Smooth muscle cell (in vitro differentiated cells): ENCODE measurements at regions not wholly inside any gene's neighbourhood (a gene's known extent, or its start where the extent isn't known, plus 50 kb on each side); places are given as distances from the start of the nearest gene placed in this dataset.
"Not testable (repeated sequence)": the region's sequence is repeated elsewhere in the genome, so short reads cannot be mapped to it uniquely, and the experiment has no call there.

Experiments used
- DNase-seq: peaks from one replicate; lab custom pipeline; 2025; ENCODE audit not compliant: unreplicated experiment; lab: John Stamatoyannopoulos, UW
- H2AFZ ChIP-seq: fragments of 200-600 bp; sonication (generic); 2 replicates; pipeline ENCODE4 v1.6.0; 2016; ENCODE audit warnings: antibody characterized with exemption, low read depth, mild to moderate bottlenecking
- H3F3A ChIP-seq: fragments of 200-600 bp; sonication (generic); 2 replicates; pipeline ENCODE4 v1.6.0; 2017; ENCODE audit warnings: antibody characterized with exemption, low read depth
- H3K27ac ChIP-seq: fragments of 200-600 bp; sonication (generic); 2 replicates; pipeline ENCODE4 v1.5.1; 2016; ENCODE audit warnings: low read depth, mild to moderate bottlenecking
- H3K27me3 ChIP-seq: fragments of 200-600 bp; sonication (generic); 2 replicates; pipeline ENCODE4 v1.6.1; 2016; ENCODE audit warnings: low read depth, mild to moderate bottlenecking
- H3K36me3 ChIP-seq: fragments of 200-600 bp; sonication (generic); 2 replicates; pipeline ENCODE4 v1.5.1; 2016; ENCODE audit warnings: low read depth
- H3K4me1 ChIP-seq: fragments of 200-600 bp; sonication (generic); 2 replicates; pipeline ENCODE4 v1.5.1; 2016; ENCODE audit warnings: low read depth
- H3K4me2 ChIP-seq: fragments of 200-600 bp; sonication (generic); 2 replicates; pipeline ENCODE4 v1.6.0; 2016; ENCODE audit warnings: mild to moderate bottlenecking
- H3K4me3 ChIP-seq: fragments of 200-600 bp; sonication (generic); 2 replicates; pipeline ENCODE4 v1.5.1; 2016; ENCODE audit warnings: mild to moderate bottlenecking
- H3K79me2 ChIP-seq: fragments of 200-600 bp; sonication (generic); 2 replicates; pipeline ENCODE4 v1.6.0; 2016; ENCODE audit warnings: low read depth, mild to moderate bottlenecking
- H3K9ac ChIP-seq: fragments of 200-600 bp; sonication (generic); 2 replicates; pipeline ENCODE4 v1.6.0; 2016; ENCODE audit warnings: low read depth
- H3K9me3 ChIP-seq: fragments of 200-600 bp; sonication (generic); replicated peaks from 2 replicates; pipeline ENCODE4 v1.5.1; 2016; ENCODE audit warnings: low read depth
- H4K20me1 ChIP-seq: fragments of 200-600 bp; sonication (generic); 2 replicates; pipeline ENCODE4 v1.6.0; 2016; ENCODE audit warnings: low read depth
- WGBS: methylation state at CpG from one replicate; pipeline ENCODE4 v1.1.7; 2016; ENCODE audit warnings: low lambda C conversion rate; 5-methylcytosine and 5-hydroxymethylcytosine counted together

DNA sequence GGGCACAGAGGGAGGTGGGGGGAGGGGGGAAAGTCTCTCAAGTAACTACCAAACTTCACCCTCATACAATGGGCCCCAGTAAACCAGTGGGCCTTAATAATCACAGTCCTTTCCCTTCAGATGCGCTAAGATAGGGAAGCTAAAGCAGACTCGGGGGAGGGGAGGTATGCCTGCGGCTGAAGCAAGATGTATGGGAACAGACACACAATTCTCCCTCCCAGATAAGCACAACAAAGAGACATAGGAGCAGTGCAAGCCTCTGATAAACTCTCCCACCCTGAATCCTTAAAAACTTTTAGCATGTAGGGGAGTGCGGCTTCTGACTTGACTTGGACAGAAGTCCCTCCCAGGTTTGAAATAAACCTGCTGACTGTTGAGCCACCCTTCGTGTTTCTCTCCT lies 54.7 kb downstream of the PROP1 start:
- not testable (repeated sequence) for H3K4me3 ChIP-seq, H3K4me2 ChIP-seq, H3K9ac ChIP-seq, H3F3A ChIP-seq, H3K79me2 ChIP-seq, H3K4me1 ChIP-seq, H3K9me3 ChIP-seq, H3K27me3 ChIP-seq, H3K27ac ChIP-seq, H4K20me1 ChIP-seq, H3K36me3 ChIP-seq, DNase-seq, H2AFZ ChIP-seq
- 53% methylated on average over 5 of the region's 5 CpGs for WGBS

- H3K4me1 ChIP-seq, H3K9me3 ChIP-seq, H3K27ac ChIP-seq, H4K20me1 ChIP-seq, H3K27me3 ChIP-seq, H3K36me3 ChIP-seq, H3F3A ChIP-seq, H3K9ac ChIP-seq, DNase-seq, H2AFZ ChIP-seq, H3K79me2 ChIP-seq: not testable (repeated sequence)
- H3K4me2 ChIP-seq: peak overlapping the region; percentile 82
- WGBS: 28% methylated on average over 21 of the region's 79 CpGs
- peak overlapping the region; percentile 52 for H3K4me3 ChIP-seq
These were observed 56.5 kb downstream of the PROP1 start for GRCh38 chr5:177939246-177940171.

DNA sequence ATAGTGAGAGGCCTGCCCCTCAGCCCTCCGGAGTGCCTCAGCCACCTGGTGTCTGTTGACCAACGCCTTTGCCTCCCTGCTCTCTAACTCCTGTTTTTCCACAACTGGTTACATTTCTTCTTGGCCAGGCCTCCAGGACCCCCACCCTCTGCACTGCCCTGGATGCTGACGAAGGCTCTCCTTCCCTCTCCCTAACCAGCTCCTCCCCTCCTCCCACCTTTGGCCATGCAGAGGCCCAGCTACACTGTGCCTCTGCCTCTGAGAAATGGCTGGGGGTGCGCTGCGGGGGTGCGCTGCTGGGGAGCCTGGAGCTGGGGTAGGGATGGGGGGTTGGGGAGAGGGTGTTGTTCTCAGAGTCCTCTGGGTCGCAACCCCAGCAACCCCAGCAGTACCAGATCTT lies 57.3 kb downstream of the PROP1 start:
- peak overlapping the region; percentile 52 for H3K4me3 ChIP-seq
- H3K4me2 ChIP-seq: peak overlapping the region; percentile 82
- not testable (repeated sequence) for H3K27ac ChIP-seq, H3F3A ChIP-seq, H4K20me1 ChIP-seq, DNase-seq, H3K27me3 ChIP-seq, H3K79me2 ChIP-seq, H3K4me1 ChIP-seq, H3K36me3 ChIP-seq, H3K9me3 ChIP-seq, H2AFZ ChIP-seq, H3K9ac ChIP-seq
- WGBS: 33% methylated on average over 5 of the region's 7 CpGs

DNA sequence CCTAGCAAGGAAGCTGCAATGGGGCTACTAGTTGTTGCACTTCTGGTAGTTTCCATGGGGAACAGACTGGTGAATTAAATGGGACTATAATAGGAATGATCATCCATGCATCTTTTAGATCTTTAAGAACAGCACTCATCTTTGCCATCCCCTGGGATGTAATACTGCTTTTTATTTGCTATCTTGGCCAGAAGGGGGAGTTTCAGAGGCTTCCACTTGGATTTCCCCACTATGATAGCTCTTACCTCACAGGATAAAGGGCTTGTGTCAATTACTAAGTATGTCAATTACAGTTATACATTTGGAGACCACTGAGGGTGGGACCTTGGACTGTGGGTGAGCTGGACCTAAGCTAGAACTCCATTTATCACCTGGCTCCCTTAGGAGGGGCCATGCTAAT lies 61.8 kb downstream of the PROP1 start:
- H3K27me3 ChIP-seq, DNase-seq, H3F3A ChIP-seq, H3K9me3 ChIP-seq, H3K36me3 ChIP-seq, H3K27ac ChIP-seq, H4K20me1 ChIP-seq, H3K4me3 ChIP-seq, H3K4me2 ChIP-seq, H3K9ac ChIP-seq, H3K4me1 ChIP-seq, H2AFZ ChIP-seq, H3K79me2 ChIP-seq: not testable (repeated sequence)

GRCh38 chr5:177930269-177931022 lies 65.6 kb downstream of the PROP1 start:
- H3K4me3 ChIP-seq, H3K4me2 ChIP-seq, DNase-seq, H3K27me3 ChIP-seq, H3K9me3 ChIP-seq, H4K20me1 ChIP-seq, H3K36me3 ChIP-seq, H3K9ac ChIP-seq, H3F3A ChIP-seq, H3K4me1 ChIP-seq, H3K79me2 ChIP-seq, H2AFZ ChIP-seq, H3K27ac ChIP-seq: not testable (repeated sequence)
- 36% methylated on average over 19 of the region's 19 CpGs for WGBS

DNA sequence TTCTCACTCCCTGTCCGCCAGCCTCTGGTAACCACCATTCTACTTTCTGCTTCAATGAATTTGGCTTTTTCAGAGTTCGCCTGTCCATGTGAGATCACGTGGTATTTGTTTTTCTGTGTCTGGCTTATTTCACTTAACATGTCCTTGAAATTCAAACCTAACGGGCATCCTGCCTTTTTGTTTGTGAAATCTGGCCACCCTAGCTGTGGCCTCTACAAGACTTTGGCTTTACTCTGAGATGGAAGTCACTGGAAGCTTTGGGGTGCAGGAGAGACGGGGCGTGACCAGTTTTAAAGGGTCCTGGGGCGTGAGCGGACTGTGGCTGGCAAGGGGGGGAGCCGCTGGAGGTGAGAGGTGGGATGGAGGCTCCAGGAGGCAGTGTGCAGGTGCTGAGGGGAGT lies 66.4 kb downstream of the PROP1 start:
- H3K9me3 ChIP-seq, H3K9ac ChIP-seq, H3K4me3 ChIP-seq, H3K36me3 ChIP-seq, H3K79me2 ChIP-seq, H2AFZ ChIP-seq, DNase-seq, H4K20me1 ChIP-seq, H3K27ac ChIP-seq, H3K27me3 ChIP-seq, H3F3A ChIP-seq, H3K4me1 ChIP-seq, H3K4me2 ChIP-seq: not testable (repeated sequence)
- 97% methylated on average over 4 of the region's 9 CpGs for WGBS

DNA sequence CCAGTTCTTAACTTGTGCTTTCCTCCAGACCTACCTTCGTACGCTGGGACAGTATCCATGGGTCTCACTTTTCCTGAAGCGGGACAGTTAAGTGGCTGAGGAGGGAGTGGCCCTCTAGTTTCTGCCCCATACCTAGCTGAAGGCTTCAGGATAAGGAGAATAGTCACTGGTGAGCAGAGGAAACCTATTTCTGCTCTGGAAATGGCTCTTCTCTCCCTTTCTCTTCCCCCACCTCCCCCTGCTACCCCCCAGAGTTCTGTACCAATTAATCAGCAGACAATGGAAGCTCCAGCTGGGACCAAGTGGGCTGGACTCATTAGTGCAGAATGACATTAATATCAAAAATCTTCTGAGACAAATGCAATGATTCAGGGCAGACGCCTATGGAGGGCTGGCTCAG lies 68.5 kb downstream of the PROP1 start:
- not testable (repeated sequence) for H2AFZ ChIP-seq, H3K27me3 ChIP-seq, H4K20me1 ChIP-seq, H3K9me3 ChIP-seq, H3K4me3 ChIP-seq, DNase-seq, H3K4me1 ChIP-seq, H3K9ac ChIP-seq, H3K27ac ChIP-seq, H3F3A ChIP-seq, H3K4me2 ChIP-seq, H3K36me3 ChIP-seq, H3K79me2 ChIP-seq
- 100% methylated on average over 1 of the region's 4 CpGs for WGBS

DNA sequence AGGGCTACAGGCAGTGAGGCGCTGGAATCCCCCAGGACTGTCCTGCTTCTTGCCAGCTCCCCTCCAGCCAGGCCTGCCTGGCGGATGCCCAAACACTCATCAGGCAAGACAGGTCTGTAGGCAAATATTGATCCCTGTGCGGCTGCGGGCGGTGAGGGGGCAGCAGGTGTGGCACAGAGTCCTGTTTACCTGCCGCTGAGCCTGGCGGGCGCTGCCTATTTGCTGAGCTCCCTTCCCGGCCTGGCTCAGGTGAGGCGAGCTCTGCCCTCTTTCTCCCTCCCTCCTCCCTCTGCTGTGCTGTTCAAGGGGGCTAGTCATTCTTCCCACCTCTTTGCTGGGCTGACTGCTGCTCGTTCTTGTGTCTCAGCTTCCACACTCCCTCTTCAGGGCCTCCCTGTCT lies 71.5 kb downstream of the PROP1 start:
- H3F3A ChIP-seq, H3K79me2 ChIP-seq, DNase-seq, H3K9me3 ChIP-seq, H4K20me1 ChIP-seq, H3K36me3 ChIP-seq, H3K27me3 ChIP-seq, H3K4me2 ChIP-seq, H3K4me1 ChIP-seq, H3K27ac ChIP-seq, H3K4me3 ChIP-seq, H2AFZ ChIP-seq, H3K9ac ChIP-seq: not testable (repeated sequence)
- WGBS: 93% methylated on average over 2 of the region's 11 CpGs
